HL-60 (cell line): ENCODE measurements at regions not wholly inside any gene's neighbourhood (a gene's known extent, or its start where the extent isn't known, plus 50 kb on each side); places are given as distances from the start of the nearest gene placed in this dataset.

Experiments
- GABPA ChIP-seq: IDR thresholded peaks from 2 replicates; pipeline ENCODE4 v1.6.1; 2012; ENCODE audit warnings: low read depth
- TF ChIP-seq, protein P1 (sequence below): IDR thresholded peaks from one replicate; pipeline ENCODE4 v1.5.1; 2011; ENCODE audit warnings: low read length, control low read depth, inconsistent platforms; ENCODE audit not compliant: insufficient read depth
- TF ChIP-seq, protein P2 (sequence below): IDR thresholded peaks from 2 replicates; pipeline ENCODE4 v1.6.1; 2012; ENCODE audit warnings: low read depth; ENCODE audit not compliant: insufficient replicate concordance

DNA sequence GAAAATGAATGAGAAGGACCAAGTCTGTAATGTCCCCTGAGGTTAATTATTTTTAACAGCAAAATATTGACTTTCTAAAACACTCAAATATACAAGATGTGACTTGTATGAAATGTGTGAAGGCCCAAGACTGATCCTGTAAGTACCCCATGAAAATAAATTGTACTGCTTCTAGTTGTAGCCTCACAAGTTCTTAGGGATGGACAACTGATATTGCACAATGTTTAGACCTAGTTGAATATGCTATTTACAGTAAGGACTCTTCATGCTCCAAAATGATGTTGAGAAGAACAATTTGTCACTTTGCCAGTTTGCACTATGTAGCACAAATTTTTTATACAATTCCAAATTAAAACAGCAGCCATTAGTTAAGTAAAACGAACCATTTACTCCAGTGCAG lies 139.7 kb upstream of the GDNF start:
- TF ChIP-seq, protein P1, sequence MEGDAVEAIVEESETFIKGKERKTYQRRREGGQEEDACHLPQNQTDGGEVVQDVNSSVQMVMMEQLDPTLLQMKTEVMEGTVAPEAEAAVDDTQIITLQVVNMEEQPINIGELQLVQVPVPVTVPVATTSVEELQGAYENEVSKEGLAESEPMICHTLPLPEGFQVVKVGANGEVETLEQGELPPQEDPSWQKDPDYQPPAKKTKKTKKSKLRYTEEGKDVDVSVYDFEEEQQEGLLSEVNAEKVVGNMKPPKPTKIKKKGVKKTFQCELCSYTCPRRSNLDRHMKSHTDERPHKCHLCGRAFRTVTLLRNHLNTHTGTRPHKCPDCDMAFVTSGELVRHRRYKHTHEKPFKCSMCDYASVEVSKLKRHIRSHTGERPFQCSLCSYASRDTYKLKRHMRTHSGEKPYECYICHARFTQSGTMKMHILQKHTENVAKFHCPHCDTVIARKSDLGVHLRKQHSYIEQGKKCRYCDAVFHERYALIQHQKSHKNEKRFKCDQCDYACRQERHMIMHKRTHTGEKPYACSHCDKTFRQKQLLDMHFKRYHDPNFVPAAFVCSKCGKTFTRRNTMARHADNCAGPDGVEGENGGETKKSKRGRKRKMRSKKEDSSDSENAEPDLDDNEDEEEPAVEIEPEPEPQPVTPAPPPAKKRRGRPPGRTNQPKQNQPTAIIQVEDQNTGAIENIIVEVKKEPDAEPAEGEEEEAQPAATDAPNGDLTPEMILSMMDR, result no peak
- no peak for TF ChIP-seq GABPA
- TF ChIP-seq, protein P2, sequence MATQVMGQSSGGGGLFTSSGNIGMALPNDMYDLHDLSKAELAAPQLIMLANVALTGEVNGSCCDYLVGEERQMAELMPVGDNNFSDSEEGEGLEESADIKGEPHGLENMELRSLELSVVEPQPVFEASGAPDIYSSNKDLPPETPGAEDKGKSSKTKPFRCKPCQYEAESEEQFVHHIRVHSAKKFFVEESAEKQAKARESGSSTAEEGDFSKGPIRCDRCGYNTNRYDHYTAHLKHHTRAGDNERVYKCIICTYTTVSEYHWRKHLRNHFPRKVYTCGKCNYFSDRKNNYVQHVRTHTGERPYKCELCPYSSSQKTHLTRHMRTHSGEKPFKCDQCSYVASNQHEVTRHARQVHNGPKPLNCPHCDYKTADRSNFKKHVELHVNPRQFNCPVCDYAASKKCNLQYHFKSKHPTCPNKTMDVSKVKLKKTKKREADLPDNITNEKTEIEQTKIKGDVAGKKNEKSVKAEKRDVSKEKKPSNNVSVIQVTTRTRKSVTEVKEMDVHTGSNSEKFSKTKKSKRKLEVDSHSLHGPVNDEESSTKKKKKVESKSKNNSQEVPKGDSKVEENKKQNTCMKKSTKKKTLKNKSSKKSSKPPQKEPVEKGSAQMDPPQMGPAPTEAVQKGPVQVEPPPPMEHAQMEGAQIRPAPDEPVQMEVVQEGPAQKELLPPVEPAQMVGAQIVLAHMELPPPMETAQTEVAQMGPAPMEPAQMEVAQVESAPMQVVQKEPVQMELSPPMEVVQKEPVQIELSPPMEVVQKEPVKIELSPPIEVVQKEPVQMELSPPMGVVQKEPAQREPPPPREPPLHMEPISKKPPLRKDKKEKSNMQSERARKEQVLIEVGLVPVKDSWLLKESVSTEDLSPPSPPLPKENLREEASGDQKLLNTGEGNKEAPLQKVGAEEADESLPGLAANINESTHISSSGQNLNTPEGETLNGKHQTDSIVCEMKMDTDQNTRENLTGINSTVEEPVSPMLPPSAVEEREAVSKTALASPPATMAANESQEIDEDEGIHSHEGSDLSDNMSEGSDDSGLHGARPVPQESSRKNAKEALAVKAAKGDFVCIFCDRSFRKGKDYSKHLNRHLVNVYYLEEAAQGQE, result no peak
